ENCODE measurements at regions not wholly inside any gene's neighbourhood (a gene's known extent, or its start where the extent isn't known, plus 50 kb on each side); places are given as distances from the start of the nearest gene placed in this dataset.

- TF ChIP-seq ZNF274 (IDR thresholded peaks at IDR 0.05; ENCODE audit: low read depth, low read length): no peak
- no peak overlapping the region for H3K4me3 ChIP-seq (ENCODE audit: low read length)
Measured at GRCh38 chr16:13402601-13403000, 501.2 kb downstream of the SHISA9 start.

DNA sequence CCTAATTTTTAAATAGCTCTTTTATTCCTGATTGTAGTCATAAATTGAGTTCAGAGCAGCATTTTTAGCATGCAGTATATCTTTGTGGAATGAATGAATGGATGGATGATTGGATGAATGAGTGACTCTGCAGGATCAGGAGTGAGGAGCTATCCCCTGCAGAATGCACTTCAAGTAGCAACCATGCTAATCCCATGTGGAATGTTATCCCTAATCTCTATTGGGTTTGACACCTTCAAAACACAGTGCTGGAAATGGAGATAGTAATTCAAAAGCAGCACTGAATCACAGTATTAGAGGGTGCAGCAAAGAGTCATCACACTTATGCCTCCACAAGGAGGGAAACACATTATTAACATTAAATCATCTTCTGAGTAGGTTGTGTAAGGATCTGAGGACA, 501.9 kb downstream of the SHISA9 start:
- TF ChIP-seq ZNF274 (IDR thresholded peaks at IDR 0.05; ENCODE audit: low read depth, low read length): no peak
- H3K4me3 ChIP-seq (ENCODE audit: low read length): no peak overlapping the region

GRCh38 chr16:13414154-13414553, 505.8 kb upstream of the ERCC4 start:
- H3K4me3 ChIP-seq (ENCODE audit: low read length): no peak overlapping the region
- TF ChIP-seq ZNF274 (IDR thresholded peaks at IDR 0.05; ENCODE audit: low read depth, low read length): no peak

GRCh38 chr16:13419589-13419988, 500.4 kb upstream of the ERCC4 start:
- no peak overlapping the region for H3K4me3 ChIP-seq (ENCODE audit: low read length)
- TF ChIP-seq ZNF274 (IDR thresholded peaks at IDR 0.05; ENCODE audit: low read depth, low read length): no peak

DNA sequence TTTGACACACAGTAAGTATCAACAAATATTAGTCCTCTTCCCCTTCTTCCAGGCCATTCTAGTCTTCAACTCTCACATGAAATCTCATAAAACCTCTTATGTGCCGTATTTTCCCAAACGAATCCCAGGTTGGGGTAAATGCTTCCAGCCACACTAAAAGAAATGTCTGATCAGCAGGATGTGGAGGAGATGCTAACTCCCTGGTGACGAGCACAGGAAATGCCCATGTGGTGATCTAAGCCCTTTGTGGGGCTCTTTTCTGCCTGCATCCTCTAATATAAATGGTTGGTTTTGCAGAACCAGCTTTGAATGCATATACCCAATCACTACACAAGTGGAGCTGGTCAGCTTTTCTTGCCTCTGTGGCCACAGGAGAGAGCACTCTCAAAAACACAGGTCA, 498.2 kb upstream of the ERCC4 start:
- H3K4me3 ChIP-seq (ENCODE audit: low read length): no peak overlapping the region

GRCh38 chr16:13425836-13426235, 494.1 kb upstream of the ERCC4 start:
- no peak overlapping the region for H3K4me3 ChIP-seq (ENCODE audit: low read length)
- no peak for TF ChIP-seq ZNF274 (IDR thresholded peaks at IDR 0.05; ENCODE audit: low read depth, low read length)

More for the DNA sequence above, 498.2 kb upstream of the ERCC4 start:
- no peak for TF ChIP-seq ZNF274 (IDR thresholded peaks at IDR 0.05; ENCODE audit: low read depth, low read length)

DNA sequence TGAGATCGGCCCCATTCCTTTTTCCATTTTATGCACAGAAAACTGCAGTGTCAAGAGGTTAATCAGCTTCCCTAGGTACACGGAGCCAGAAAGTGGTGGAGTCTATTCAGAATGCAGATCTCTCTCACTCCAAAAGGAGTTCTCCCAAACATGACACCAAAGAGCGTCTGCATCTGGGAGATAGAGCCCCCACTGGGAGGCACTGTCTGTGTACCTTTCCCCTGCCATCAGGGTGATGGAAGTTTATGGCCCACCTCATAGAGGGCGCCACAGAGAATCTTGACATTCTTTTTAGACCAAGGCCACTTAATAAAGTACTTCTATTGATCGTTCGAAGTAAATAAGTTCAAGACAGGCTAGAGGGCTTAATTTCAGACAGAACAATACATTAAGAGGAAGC, 493.7 kb upstream of the ERCC4 start:
- no peak for TF ChIP-seq ZNF274 (IDR thresholded peaks at IDR 0.05; ENCODE audit: low read depth, low read length)
- no peak overlapping the region for H3K4me3 ChIP-seq (ENCODE audit: low read length)

DNA sequence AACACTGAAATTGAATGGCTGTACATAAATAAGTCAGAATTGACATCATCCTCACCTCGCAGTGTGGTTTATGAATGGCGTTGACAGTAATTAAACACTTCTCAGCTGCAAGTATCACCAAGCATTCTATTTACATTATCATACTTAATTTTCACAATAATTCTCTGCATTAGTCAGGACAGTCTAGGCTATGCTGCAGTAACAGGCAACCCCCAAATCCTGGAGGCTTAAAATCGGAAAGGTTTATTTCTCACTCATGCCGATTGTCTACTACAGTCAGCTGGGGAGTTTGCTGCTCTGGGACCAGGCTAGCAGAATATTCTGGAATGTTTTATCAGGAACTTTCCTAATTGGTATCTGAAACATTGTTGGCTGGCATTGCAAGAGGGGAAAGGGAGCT, 493.2 kb upstream of the ERCC4 start:
- H3K4me3 ChIP-seq (ENCODE audit: low read length): no peak overlapping the region
- no peak for TF ChIP-seq ZNF274 (IDR thresholded peaks at IDR 0.05; ENCODE audit: low read depth, low read length)

DNA sequence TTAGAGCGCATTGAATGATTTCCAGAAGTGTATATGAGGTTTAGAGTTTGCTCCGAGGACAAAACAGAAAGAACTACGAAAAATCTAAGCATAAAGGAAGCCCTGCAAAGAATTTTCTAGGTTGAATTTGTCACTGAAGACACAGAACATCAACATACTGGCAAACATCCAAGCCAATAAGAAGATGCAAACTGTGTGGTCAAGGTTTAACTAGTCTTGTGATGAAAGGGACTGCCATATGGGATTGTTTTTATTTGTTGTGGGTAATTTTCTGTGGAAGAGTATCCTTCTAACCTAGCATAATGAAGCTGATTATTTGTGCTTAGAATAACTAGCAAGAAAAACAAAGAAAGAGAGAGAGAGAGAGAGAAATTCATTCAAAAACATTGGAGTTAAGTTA, 492.0 kb upstream of the ERCC4 start:
- no peak overlapping the region for H3K4me3 ChIP-seq (ENCODE audit: low read length)
- no peak for TF ChIP-seq ZNF274 (IDR thresholded peaks at IDR 0.05; ENCODE audit: low read depth, low read length)

DNA sequence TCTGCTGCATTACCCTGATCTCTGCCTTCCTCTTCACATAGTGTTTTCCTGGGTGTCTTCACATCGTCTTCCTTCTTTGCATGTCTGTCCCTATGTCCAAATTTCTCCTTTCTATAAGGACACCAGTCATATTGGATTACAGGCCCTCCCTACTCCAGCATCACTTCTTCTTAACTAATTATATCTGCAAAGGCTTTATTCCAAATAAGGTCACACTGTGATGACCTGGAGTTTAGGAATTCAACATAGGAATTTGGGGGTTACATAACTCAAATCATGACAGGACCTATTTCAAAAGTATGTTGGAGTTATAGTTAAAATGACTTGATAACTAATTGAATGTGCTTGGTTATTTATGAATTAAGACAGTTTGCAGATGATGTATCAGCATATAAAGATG, 490.5 kb upstream of the ERCC4 start:
- no peak for TF ChIP-seq ZNF274 (IDR thresholded peaks at IDR 0.05; ENCODE audit: low read depth, low read length)
- no peak overlapping the region for H3K4me3 ChIP-seq (ENCODE audit: low read length)

DNA sequence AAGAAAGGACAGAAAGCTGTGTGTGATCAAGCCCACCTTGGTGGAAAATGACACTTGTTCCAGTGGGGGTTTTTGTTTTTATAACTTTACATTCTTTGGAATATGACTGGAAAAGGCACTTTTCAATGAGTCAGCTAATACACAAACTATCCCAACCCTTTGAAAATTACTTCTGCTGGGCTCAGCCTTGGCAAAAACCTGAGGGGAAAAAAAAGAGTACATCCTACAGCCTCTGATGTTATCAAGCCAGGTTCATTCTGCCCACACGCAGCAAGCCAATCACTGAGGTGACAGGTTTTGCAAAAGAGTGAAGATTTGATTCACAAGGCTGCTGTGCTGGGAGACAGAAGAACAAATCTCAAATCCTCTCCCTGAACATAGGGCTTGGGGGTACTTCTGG, 484.5 kb upstream of the ERCC4 start:
- no peak for TF ChIP-seq ZNF274 (IDR thresholded peaks at IDR 0.05; ENCODE audit: low read depth, low read length)
- no peak overlapping the region for H3K4me3 ChIP-seq (ENCODE audit: low read length)

DNA sequence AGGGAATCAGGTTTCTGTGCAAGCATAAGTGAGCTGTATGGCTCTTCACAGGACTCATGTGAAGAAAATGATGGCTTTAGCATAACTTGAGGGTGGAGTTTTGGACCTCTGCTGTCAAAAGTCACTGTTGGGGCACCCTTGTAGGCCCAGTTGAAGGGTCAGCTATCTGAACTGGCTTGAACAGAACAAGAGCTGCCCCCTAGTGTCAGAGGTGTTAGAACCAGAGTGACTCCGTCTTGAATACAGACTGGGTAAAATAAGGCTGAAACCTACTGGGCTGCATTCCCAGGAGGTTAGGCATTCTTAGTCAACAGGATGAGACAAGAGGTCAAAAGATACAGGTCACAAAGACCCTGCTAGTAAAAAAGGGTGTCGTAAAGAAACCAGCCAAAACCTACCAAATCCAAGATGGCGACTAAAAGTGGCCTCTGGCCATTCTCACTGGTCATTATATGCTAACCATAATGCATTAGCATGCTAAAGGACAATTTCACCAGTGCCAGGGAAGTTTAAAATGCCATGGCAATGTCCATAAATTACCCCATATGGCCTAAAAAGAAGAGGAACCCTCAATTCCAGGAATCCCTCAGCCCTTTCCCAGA, 484.0 kb upstream of the ERCC4 start:
- H3K4me3 ChIP-seq (ENCODE audit: low read length): no peak overlapping the region
- no peak for TF ChIP-seq ZNF274 (IDR thresholded peaks at IDR 0.05; ENCODE audit: low read depth, low read length)

GRCh38 chr16:13436641-13437412, 483.1 kb upstream of the ERCC4 start:
- H3K4me3 ChIP-seq (ENCODE audit: low read length): no peak overlapping the region
- TF ChIP-seq ZNF274 (IDR thresholded peaks at IDR 0.05; ENCODE audit: low read depth, low read length): no peak

DNA sequence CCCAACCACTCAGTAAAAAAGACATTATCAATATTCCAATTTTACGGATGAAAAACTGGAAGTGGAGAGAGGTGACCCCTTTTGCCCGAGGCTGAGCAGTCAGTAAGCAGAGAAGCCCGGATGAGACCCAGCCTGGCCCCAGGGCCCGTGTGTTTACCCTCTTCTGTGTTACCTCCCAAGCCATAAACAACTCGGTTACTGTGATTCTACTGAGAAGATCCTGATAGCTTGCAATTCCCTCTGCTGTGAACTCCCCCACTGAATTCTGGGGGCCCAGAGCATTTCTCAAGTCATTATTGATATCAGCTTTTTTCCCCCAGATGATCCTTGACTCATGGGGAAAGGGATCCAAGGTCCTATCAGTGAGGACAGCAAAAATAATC, 482.6 kb upstream of the ERCC4 start:
- no peak for TF ChIP-seq ZNF274 (IDR thresholded peaks at IDR 0.05; ENCODE audit: low read depth, low read length)
- H3K4me3 ChIP-seq (ENCODE audit: low read length): no peak overlapping the region

DNA sequence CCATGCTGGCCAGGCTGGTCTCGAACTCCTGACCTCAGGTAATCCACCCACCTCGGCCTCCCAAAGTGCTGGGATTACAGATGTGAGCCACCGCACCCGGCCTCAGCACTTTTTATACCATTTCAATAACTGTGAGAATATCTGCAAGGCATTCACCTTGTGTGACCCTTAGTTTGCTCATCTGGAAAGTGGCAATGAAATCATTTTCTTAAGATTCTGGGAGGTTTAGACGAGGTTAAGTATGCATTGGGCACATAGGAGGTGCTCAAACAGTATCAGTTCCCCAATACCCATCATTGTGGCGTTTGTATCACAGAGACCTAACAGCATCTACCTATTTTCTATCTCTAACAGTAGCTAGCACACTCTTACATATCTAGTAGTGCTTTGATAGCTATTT, 481.9 kb upstream of the ERCC4 start:
- no peak for TF ChIP-seq ZNF274 (IDR thresholded peaks at IDR 0.05; ENCODE audit: low read depth, low read length)

GRCh38 chr16:13439766-13440165, 480.2 kb upstream of the ERCC4 start:
- TF ChIP-seq ZNF274 (IDR thresholded peaks at IDR 0.05; ENCODE audit: low read depth, low read length): no peak
- no peak overlapping the region for H3K4me3 ChIP-seq (ENCODE audit: low read length)

More for the DNA sequence above, 481.9 kb upstream of the ERCC4 start:
- no peak overlapping the region for H3K4me3 ChIP-seq (ENCODE audit: low read length)
